ENCODE measurements at regions not wholly inside any gene's neighbourhood (a gene's known extent, or its start where the extent isn't known, plus 50 kb on each side); places are given as distances from the start of the nearest gene placed in this dataset.

- H3K4me3 ChIP-seq (ENCODE audit: control insufficient read depth, low read depth, low read length) = no peak overlapping the region
- no peak for DNase-seq (ENCODE audit: low read depth)
- no peak for TF ChIP-seq CTCF (IDR thresholded peaks at IDR 0.05; ENCODE audit: control insufficient read depth, insufficient read depth, low read depth, low read length, missing control alignments)
Measured at GRCh38 chr2:146633159-146633558, 1211.7 kb upstream of the ACVR2A start.

GRCh38 chr2:146632707-146633106 is 1212.1 kb upstream of the ACVR2A start:
- no peak for TF ChIP-seq CTCF (IDR thresholded peaks at IDR 0.05; ENCODE audit: control insufficient read depth, insufficient read depth, low read depth, low read length, missing control alignments)
- no peak overlapping the region for H3K4me3 ChIP-seq (ENCODE audit: control insufficient read depth, low read depth, low read length)
- DNase-seq (ENCODE audit: low read depth) = no peak

GRCh38 chr2:146624430-146625160 is 1220.2 kb upstream of the ACVR2A start:
- H3K4me3 ChIP-seq (ENCODE audit: control insufficient read depth, low read depth, low read length) = no peak overlapping the region
- no peak for TF ChIP-seq CTCF (IDR thresholded peaks at IDR 0.05; ENCODE audit: control insufficient read depth, insufficient read depth, low read depth, low read length, missing control alignments)
- DNase-seq (ENCODE audit: low read depth) = no peak

DNA sequence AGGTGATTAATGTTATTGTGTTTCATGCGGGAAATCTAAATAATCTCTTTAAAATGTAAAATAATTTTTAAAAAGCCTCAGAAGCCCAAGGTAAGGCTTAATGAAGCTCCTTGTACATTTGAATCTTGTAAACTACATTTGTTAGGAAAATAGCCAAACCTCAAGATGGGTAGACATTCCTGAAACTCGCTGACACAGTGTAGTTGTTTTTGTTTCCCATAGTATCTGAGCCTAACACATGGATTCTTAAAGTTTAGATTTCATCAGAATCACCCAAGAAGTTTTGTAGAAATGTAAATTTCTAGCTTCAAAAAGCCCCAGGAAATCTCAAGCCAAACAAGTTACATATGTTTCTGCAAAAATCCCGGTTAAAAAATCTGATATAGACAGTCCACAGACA is 1221.1 kb upstream of the ACVR2A start:
- no peak for TF ChIP-seq CTCF (IDR thresholded peaks at IDR 0.05; ENCODE audit: control insufficient read depth, insufficient read depth, low read depth, low read length, missing control alignments)
- no peak overlapping the region for H3K4me3 ChIP-seq (ENCODE audit: control insufficient read depth, low read depth, low read length)
- DNase-seq (ENCODE audit: low read depth) = no peak

DNA sequence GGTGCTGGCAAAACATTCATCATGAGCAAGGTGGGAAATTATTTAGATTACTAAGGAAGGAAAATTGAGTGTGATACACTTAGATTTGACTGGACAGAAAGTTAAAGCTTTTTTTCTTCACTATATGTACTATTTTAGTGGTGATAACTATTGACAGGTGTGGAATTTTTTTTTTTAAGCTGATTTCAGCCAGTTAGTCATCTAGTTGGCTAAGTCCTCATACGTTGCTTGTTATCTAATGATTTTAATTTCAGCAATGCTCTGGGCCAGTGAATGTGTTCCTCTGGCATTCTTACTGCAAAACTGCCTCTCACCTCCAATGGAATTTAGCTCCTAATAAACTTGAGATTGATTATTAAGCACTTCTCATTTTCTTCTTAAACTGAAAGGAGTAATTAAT is 1223.2 kb upstream of the ACVR2A start:
- no peak for DNase-seq (ENCODE audit: low read depth)
- TF ChIP-seq CTCF (IDR thresholded peaks at IDR 0.05; ENCODE audit: control insufficient read depth, insufficient read depth, low read depth, low read length, missing control alignments) = no peak
- no peak overlapping the region for H3K4me3 ChIP-seq (ENCODE audit: control insufficient read depth, low read depth, low read length)

- H3K4me3 ChIP-seq (ENCODE audit: control insufficient read depth, low read depth, low read length) = no peak overlapping the region
- DNase-seq (ENCODE audit: low read depth) = no peak
- no peak for TF ChIP-seq CTCF (IDR thresholded peaks at IDR 0.05; ENCODE audit: control insufficient read depth, insufficient read depth, low read depth, low read length, missing control alignments)
Measured at GRCh38 chr2:146615778-146616177, 1229.1 kb upstream of the ACVR2A start.
